Stomach (tissue), 4 donors: ENCODE measurements at regions not wholly inside any gene's neighbourhood (a gene's known extent, or its start where the extent isn't known, plus 50 kb on each side); places are given as distances from the start of the nearest gene placed in this dataset.

ENCODE experiments used
- EP300 ChIP-seq: sonication (generic); formaldehyde crosslinking; IDR thresholded peaks from one replicate; pipeline ENCODE4 v1.6.1; 2017; ENCODE audit warnings: antibody characterized with exemption
- POLR2A ChIP-seq, 4 donors: fragments of 450-650 bp; IDR thresholded peaks; one replicate each; pipeline ENCODE4 v1.6.1; 2016; ENCODE audit warnings: antibody characterized with exemption in 4 of 4, control low read depth in 2 of 4, mild to moderate bottlenecking in 1 of 4, moderate library complexity in 1 of 4
- POLR2AphosphoS5 ChIP-seq, 3 donors: sonication (generic); formaldehyde crosslinking; IDR thresholded peaks; one replicate each; pipeline ENCODE4 v1.6.1; 2016; ENCODE audit warnings: antibody characterized with exemption in 3 of 3
- TF ChIP-seq, protein P1 (sequence below), 7 experiments: fragments of 450-650 bp in 4 of 7; fragments of 200-600 bp in 3 of 7; sonication (generic) in 3 of 7; IDR thresholded peaks; one replicate each; pipeline ENCODE4 v1.5.1; 2016 to 2019; ENCODE audit warnings: antibody characterized with exemption in 7 of 7, control low read depth in 2 of 7, mild to moderate bottlenecking in 1 of 7

DNA sequence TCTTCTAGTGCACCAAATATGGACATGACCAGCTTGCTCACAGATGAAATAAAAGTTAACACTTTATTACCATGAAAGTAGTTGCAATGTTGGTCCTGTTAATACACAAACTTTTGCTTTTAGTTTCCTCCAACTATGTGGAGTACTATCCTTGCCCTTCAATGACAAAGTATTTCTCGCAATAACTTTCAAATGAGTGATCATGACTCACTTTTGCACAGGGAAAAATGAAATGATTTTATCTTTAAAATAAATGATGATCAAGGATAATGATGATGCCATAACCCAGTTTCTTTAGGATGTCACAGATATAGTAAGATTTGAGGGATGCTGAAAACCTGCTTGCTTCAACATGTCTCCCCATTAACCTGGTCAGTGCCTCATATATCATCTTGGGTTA is 254.0 kb upstream of the KITLG start:
- TF ChIP-seq POLR2A (IDR thresholded peaks at IDR 0.05): no peak
- TF ChIP-seq, protein P1, sequence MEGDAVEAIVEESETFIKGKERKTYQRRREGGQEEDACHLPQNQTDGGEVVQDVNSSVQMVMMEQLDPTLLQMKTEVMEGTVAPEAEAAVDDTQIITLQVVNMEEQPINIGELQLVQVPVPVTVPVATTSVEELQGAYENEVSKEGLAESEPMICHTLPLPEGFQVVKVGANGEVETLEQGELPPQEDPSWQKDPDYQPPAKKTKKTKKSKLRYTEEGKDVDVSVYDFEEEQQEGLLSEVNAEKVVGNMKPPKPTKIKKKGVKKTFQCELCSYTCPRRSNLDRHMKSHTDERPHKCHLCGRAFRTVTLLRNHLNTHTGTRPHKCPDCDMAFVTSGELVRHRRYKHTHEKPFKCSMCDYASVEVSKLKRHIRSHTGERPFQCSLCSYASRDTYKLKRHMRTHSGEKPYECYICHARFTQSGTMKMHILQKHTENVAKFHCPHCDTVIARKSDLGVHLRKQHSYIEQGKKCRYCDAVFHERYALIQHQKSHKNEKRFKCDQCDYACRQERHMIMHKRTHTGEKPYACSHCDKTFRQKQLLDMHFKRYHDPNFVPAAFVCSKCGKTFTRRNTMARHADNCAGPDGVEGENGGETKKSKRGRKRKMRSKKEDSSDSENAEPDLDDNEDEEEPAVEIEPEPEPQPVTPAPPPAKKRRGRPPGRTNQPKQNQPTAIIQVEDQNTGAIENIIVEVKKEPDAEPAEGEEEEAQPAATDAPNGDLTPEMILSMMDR (IDR thresholded peaks at IDR 0.05): no peak
- no peak for TF ChIP-seq POLR2AphosphoS5 (IDR thresholded peaks at IDR 0.05)
- TF ChIP-seq EP300: no peak
